Epithelial cell of esophagus (primary cell): ENCODE measurements at regions not wholly inside any gene's neighbourhood (a gene's known extent, or its start where the extent isn't known, plus 50 kb on each side); places are given as distances from the start of the nearest gene placed in this dataset.

Source experiments
- DNase-seq: peaks from one replicate; pipeline ENCODE4 v3.0.0; 2010; ENCODE audit warnings: low read depth
- H3K4me3 ChIP-seq: 2 replicates; pipeline ENCODE4 v1.5.1; 2011; ENCODE audit warnings: mild to moderate bottlenecking, low read length, control low read depth
- TF ChIP-seq, protein P1 (sequence below): IDR thresholded peaks from 2 replicates; pipeline ENCODE4 v1.5.1; 2011; ENCODE audit warnings: low read depth, mild to moderate bottlenecking, low read length, control low read depth, inconsistent platforms; ENCODE audit not compliant: insufficient read depth; ENCODE audit errors: missing control alignments

DNA sequence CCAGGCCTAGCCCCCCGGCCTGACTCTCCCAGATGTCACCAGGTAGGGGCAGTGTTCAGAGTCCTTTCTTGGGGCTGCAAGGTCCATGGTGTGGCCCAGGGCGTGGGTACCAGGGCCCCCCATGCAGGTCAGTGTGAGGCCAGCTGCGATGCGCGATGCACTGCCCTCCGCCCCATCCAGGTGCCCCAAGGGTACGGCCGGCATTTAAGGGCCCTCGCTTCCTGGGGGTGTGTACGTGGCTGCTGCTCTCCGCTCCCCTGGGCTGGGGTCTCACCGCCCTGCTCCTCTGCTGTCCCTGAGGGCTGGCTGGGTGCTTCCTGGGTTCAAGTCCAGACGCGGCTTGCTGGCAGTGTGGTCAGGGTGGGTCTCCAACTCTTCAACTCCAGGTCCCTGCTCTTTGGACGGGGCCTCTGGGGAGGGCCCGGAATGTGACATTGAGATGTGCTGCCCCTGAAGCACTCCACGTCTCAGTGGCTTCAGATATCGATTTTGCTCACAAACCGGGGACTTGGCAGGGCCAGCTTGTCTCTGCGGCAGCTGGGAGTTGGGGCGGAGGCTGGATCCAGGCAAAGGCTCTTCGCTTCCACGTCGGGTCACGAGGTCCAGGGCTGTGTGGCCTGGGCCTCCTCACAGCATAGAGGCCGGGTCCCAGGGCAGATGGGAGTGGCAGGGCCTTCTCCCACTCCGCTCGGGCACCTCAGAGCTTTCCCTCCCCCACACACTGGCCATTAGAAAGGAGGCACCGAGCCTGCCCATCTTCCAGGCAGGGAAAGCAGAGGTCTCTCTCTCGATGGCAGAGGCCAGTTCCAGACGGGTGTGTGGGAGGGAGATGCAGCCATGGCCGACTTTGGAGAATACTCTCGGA lies 93.2 kb downstream of the UNCX start:
- no peak overlapping the region for H3K4me3 ChIP-seq
- TF ChIP-seq, protein P1, sequence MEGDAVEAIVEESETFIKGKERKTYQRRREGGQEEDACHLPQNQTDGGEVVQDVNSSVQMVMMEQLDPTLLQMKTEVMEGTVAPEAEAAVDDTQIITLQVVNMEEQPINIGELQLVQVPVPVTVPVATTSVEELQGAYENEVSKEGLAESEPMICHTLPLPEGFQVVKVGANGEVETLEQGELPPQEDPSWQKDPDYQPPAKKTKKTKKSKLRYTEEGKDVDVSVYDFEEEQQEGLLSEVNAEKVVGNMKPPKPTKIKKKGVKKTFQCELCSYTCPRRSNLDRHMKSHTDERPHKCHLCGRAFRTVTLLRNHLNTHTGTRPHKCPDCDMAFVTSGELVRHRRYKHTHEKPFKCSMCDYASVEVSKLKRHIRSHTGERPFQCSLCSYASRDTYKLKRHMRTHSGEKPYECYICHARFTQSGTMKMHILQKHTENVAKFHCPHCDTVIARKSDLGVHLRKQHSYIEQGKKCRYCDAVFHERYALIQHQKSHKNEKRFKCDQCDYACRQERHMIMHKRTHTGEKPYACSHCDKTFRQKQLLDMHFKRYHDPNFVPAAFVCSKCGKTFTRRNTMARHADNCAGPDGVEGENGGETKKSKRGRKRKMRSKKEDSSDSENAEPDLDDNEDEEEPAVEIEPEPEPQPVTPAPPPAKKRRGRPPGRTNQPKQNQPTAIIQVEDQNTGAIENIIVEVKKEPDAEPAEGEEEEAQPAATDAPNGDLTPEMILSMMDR, result no peak
- DNase-seq, result no peak

DNA sequence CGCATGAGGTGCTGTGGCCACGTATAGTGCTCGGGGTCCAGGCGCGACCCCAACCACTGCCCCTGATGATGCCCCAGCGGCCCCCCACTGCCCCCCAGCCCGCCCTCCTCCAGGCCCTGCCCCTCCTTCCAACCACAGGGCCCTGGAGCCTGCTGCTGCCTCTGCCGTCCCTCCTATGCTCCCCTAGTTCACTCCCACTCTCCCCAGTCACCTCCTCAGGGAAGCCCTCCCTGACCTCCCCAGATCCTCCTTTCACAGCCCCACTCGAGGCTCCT lies 93.8 kb downstream of the UNCX start:
- no peak overlapping the region for H3K4me3 ChIP-seq
- TF ChIP-seq, protein P1, result no peak
- no peak for DNase-seq

DNA sequence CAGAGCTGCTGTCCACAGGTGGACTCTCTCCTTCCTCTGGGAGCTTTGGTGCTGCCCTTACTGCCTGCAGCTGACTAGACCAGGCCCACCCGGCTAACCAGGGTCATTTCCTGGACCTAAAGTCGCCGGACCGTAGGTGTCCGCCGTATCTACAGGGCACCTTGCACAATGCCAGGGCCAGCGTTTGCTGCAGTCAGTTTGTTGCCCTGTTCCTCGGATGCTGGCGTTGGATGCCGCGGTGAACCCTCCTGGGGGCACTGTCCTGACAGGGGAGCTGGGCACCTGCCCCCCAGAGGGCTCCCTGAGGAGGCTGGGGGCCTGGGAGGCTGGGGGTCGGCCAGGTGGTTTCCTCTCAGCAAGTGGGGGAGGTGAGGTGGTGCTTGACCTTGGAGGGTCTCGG lies 96.6 kb downstream of the UNCX start:
- H3K4me3 ChIP-seq, result no peak overlapping the region
- DNase-seq, result no peak
- TF ChIP-seq, protein P1, result no peak

DNA sequence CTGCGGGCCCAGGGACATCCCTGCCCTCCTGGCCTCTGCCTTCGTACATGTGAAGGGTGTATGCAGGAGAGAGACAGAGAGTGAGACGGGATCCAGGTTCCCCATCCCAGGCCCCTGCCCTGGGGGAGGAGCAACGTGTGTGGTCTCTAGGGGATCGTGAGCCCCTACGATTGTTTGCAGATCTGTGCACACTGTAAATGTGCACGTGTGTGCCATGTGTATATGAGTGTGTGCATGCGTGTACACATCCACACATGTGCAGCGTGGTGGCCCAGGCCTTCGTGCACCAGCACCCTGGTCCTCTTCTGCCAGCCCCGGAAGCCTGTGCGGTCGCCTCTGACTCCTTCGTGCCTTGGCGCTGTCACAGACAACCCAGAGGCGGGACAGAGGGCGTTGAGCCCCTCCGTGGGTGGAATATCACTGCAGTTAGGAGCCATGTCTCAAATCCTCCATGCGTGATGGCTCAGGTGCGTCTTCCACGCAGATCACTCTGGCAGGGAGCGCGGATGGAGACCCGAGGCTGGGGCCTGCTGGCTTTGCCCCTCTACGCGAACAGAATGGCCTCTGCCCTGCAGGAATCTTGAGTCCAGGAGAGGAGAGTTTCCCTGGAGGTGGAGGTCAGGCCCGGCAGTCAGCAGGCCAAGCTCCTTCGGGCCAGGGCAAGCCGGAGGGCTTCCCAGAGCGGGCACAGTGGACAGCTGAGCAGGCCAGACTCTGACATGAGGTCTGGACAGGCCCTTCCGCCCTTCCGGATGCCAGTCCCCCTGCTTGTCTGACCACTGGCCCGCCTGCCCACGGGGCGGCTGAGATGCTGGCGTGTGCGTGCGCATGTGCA lies 97.5 kb downstream of the UNCX start:
- no peak for DNase-seq
- no peak overlapping the region for H3K4me3 ChIP-seq
- TF ChIP-seq, protein P1, result no peak

DNA sequence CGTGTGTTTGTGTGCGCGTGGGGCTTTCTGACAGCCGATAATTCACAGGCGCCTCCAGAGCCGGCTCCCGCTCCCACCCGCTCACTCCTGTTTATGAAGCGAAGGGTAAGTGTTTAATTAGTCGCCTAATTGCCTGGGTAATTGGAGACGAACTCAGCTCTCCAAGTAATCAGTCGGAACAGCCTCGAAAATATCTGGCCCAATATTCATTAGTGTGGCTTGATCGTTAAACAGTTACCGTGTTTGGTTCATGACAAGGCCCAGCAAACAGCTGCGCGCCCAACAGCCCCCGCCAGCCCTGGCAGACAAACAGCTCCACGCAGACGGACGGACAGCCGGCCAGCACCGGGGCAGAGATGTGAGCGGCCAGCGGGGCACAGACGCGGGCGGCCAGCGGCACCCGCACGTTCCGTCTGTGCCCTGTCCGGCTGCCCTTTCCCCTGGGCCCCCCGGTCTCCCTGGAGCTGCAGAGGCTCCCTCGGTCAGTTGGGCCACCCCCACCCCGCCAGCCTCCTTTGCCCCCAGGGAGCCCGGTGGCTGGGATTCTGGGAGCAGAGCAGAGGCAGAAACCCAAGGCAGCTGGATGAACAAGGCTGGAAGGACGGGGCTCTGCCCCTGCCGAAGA lies 98.2 kb downstream of the UNCX start:
- no peak overlapping the region for H3K4me3 ChIP-seq
- TF ChIP-seq, protein P1, result no peak
- no peak for DNase-seq

DNA sequence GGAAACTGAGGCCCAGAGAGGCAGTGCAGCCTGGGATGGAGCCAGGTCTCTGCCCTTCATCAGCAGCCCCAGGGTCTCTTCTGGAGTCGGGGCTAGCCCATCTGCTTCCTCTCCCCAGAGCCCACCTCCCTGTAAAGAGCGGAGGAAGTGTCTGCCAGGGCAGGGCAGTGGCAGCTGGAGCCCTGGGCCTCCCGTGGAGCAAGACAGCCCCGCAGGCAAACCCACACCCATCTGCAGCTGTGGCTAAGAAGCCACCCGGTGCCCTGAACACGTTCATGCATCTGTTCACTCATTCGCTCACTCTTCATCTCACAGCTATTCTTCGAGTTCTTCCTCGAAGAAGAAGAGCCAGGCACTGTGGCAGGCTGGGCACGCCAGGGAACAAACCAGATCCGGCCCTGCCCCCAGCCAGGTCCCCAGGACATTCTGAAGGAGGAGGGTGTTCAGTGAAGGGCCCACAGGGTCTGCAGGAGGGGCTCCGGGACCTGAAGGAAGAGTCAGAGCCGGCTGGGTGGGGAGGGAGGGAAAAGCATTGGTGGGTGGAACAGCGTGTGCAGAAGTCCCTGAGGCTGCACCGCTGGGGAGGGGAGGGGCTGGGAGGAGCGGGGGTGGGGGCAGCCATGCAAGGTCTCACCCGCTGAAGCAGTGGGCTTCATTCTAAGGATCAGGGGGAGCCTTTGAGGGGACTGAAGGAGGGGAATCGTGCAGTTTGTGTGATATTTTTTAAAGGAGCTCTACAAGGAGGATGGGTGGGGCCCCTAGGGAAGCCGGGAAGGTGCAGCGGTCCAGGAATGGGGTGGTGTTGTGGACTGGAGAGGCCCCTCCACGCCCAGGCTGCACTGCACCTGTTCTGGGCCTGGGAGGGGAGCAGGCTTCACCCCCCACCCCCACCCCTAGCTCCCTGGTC lies 99.1 kb downstream of the UNCX start:
- DNase-seq, result no peak
- no peak overlapping the region for H3K4me3 ChIP-seq
- TF ChIP-seq, protein P1, result no peak
